OCI-LY7 (cell line): ENCODE measurements at regions not wholly inside any gene's neighbourhood (a gene's known extent, or its start where the extent isn't known, plus 50 kb on each side); places are given as distances from the start of the nearest gene placed in this dataset.
A peak's percentile ranks its signal among the peaks of the same experiment; 100 is the strongest.
"Not testable (repeated sequence)": the region's sequence is repeated elsewhere in the genome, so short reads cannot be mapped to it uniquely, and the experiment has no call there.

Source experiments
- BruUV-seq: library from RNA; stranded (reverse); fragments of 400-500 nt; replicated peaks from 2 replicates; lab custom pipeline; 2021; lab: Mats Ljungman, UMichigan
- CTCF ChIA-PET: fragments of 300-600 bp; sonication (Branson Sonifier 250); formaldehyde crosslinking; loops from one replicate; lab custom pipeline; 2022; ENCODE audit warnings: antibody characterized with exemption; ENCODE audit not compliant: unreplicated experiment; lab: Charles Lee
- POLR2A ChIA-PET: fragments of 300-600 bp; sonication (Branson Sonifier 250); formaldehyde crosslinking; loops from one replicate; lab custom pipeline; 2022; ENCODE audit warnings: antibody characterized with exemption; lab: Charles Lee
- DNase-seq: peaks from one replicate; pipeline ENCODE4 v3.0.0-alpha.2; 2015; ENCODE audit warnings: low spot score
- H2AFZ ChIP-seq: fragments of 200-600 bp; sonication (generic), shearing (Covaris generic); 2 replicates; pipeline ENCODE4 v1.6.1; 2014; ENCODE audit warnings: mild to moderate bottlenecking, antibody characterized with exemption, low read length, moderate library complexity
- H3K27ac ChIP-seq: fragments of 200-600 bp; sonication (generic); 2 replicates; pipeline ENCODE4 v1.5.1; 2014; ENCODE audit warnings: mixed run types, low read depth, mild to moderate bottlenecking, moderate library complexity, low read length, inconsistent platforms; ENCODE audit not compliant: poor library complexity, severe bottlenecking
- H3K36me3 ChIP-seq: fragments of 200-600 bp; sonication (generic); 2 replicates; pipeline ENCODE4 v1.6.1; 2014; ENCODE audit warnings: mild to moderate bottlenecking, antibody characterized with exemption, low read length, moderate library complexity, mixed read lengths; ENCODE audit not compliant: insufficient read depth
- H3K4me1 ChIP-seq: fragments of 200-600 bp; sonication (generic); 2 replicates; pipeline ENCODE4 v1.5.1; 2014; ENCODE audit warnings: mild to moderate bottlenecking, low read length; ENCODE audit not compliant: insufficient read depth, poor library complexity, severe bottlenecking
- H3K4me2 ChIP-seq: fragments of 200-600 bp; sonication (generic); 2 replicates; pipeline ENCODE4 v1.6.1; 2014; ENCODE audit warnings: mild to moderate bottlenecking, low read length
- H3K4me3 ChIP-seq: fragments of 200-600 bp; sonication (generic); 2 replicates; pipeline ENCODE4 v1.5.1; 2014; ENCODE audit warnings: mild to moderate bottlenecking, low read depth, low read length; ENCODE audit not compliant: poor library complexity, severe bottlenecking
- H3K79me2 ChIP-seq: fragments of 200-600 bp; sonication (generic); 2 replicates; pipeline ENCODE4 v1.6.1; 2016; ENCODE audit warnings: low read depth, mild to moderate bottlenecking, low read length, moderate library complexity, mixed read lengths; ENCODE audit not compliant: insufficient read depth
- H3K9me2 ChIP-seq: fragments of 200-600 bp; sonication (generic); 2 replicates; pipeline ENCODE4 v1.6.1; 2016; ENCODE audit warnings: mild to moderate bottlenecking, low read length, mixed read lengths; ENCODE audit not compliant: insufficient read depth
- H3K9me3 ChIP-seq: fragments of 200-600 bp; sonication (generic); 2 replicates; pipeline ENCODE4 v1.6.1; 2014; ENCODE audit warnings: mild to moderate bottlenecking, mixed run types, low read length, mixed read lengths
- H4K20me1 ChIP-seq: fragments of 200-600 bp; sonication (generic); 2 replicates; pipeline ENCODE4 v1.6.1; 2014; ENCODE audit warnings: mild to moderate bottlenecking, antibody characterized with exemption, low read length, moderate library complexity, mixed read lengths; ENCODE audit not compliant: insufficient read depth
- CTCF ChIP-seq: fragments of 200-600 bp; sonication (generic); conservative IDR thresholded peaks from 2 replicates; pipeline ENCODE4 v1.5.1; 2014; ENCODE audit warnings: mild to moderate bottlenecking, antibody characterized with exemption, low read length, moderate library complexity, mixed read lengths
- EZH2phosphoT487 ChIP-seq: fragments of 200-600 bp; sonication (generic); IDR thresholded peaks from 2 replicates; pipeline ENCODE4 v1.6.1; 2018; ENCODE audit warnings: low read depth, borderline replicate concordance, mild to moderate bottlenecking, mixed run types, antibody characterized with exemption, low read length, moderate library complexity, mixed read lengths
- intact Hi-C: fragments of 100-400 bp; cut with micrococcal nuclease; formaldehyde crosslinking; loops from one replicate; pipeline ENCODE4 v1.10.0; 2022; ENCODE audit not compliant: unreplicated experiment

- no peaks in the 10 kb centered on the region for H3K79me2 ChIP-seq
- H3K9me2 ChIP-seq, result no peaks in the 10 kb centered on the region
- no peaks in the 10 kb centered on the region for H3K36me3 ChIP-seq
- CTCF ChIA-PET, result no interaction called here
- POLR2A ChIA-PET, result interaction anchor here (0.6 to 0.9 kb wide), 2 partner anchors 18 to 29 kb away, joined by 3 to 4 read pairs; no protein-coding TSS in a partner anchor
- no peak overlapping the region for H3K4me2 ChIP-seq
- intact Hi-C loops, result no loop called here
- no peaks in the 10 kb centered on the region for H3K4me1 ChIP-seq
- no peak overlapping the region for H2AFZ ChIP-seq
- peaks cover 28% of the 10 kb centered on the region; the same call in 1 of the 2 replicates for H3K9me3 ChIP-seq
- no peak for DNase-seq
- H4K20me1 ChIP-seq, result no peaks in the 10 kb centered on the region
- no peak overlapping the region for H3K27ac ChIP-seq
- H3K4me3 ChIP-seq, result no peak overlapping the region
- no peak for TF ChIP-seq EZH2phosphoT487
- TF ChIP-seq CTCF, result no peak
- BruUV-seq, result no TSS peak
Measured at GRCh38 chr17:69696650-69697049, 282.2 kb downstream of the MAP2K6 start.

- H3K4me1 ChIP-seq, H3K36me3 ChIP-seq, CTCF ChIA-PET, BruUV-seq, H3K79me2 ChIP-seq, H4K20me1 ChIP-seq, intact Hi-C loops, H3K4me2 ChIP-seq, H2AFZ ChIP-seq, H3K9me2 ChIP-seq, POLR2A ChIA-PET, H3K4me3 ChIP-seq, H3K27ac ChIP-seq: not testable (repeated sequence)
- DNase-seq, result peak; percentile 19
- H3K9me3 ChIP-seq, result peaks cover 28% of the 10 kb centered on the region; the same call in 1 of the 2 replicates
Measured at GRCh38 chr17:69698352-69698751, 283.9 kb downstream of the MAP2K6 start.

GRCh38 chr17:69702078-69702477, 287.6 kb downstream of the MAP2K6 start:
- DNase-seq, result no peak
- no peak overlapping the region for H2AFZ ChIP-seq
- no peak overlapping the region for H3K4me2 ChIP-seq
- TF ChIP-seq CTCF (no peak), EZH2phosphoT487 (no peak)
- POLR2A ChIA-PET, result interaction anchor here (0.6 to 1.4 kb wide), 3 partner anchors 9 to 1010 kb away, joined by 3 to 4 read pairs (median 3); no protein-coding TSS in a partner anchor
- H3K27ac ChIP-seq, result no peak overlapping the region
- H3K4me1 ChIP-seq, result peaks cover 6% of the 10 kb centered on the region
- H3K9me2 ChIP-seq, result no peaks in the 10 kb centered on the region
- CTCF ChIA-PET, result no interaction called here
- no peaks in the 10 kb centered on the region for H4K20me1 ChIP-seq
- H3K36me3 ChIP-seq, result no peaks in the 10 kb centered on the region
- no peak overlapping the region for H3K4me3 ChIP-seq
- intact Hi-C loops, result no loop called here
- no peaks in the 10 kb centered on the region for H3K79me2 ChIP-seq
- no TSS peak for BruUV-seq
- peaks cover 28% of the 10 kb centered on the region; the same call in 1 of the 2 replicates for H3K9me3 ChIP-seq
